NB4 (cell line): ENCODE measurements at regions not wholly inside any gene's neighbourhood (a gene's known extent, or its start where the extent isn't known, plus 50 kb on each side); places are given as distances from the start of the nearest gene placed in this dataset.

ENCODE experiments used
- MAX ChIP-seq: IDR thresholded peaks from 2 replicates; pipeline ENCODE4 v1.6.1; 2011; ENCODE audit warnings: low read depth, low read length
- POLR2A ChIP-seq: IDR thresholded peaks from 2 replicates; pipeline ENCODE4 v1.6.1; 2011; ENCODE audit warnings: mild to moderate bottlenecking; ENCODE audit not compliant: insufficient read length; ENCODE audit errors: extremely low read depth
- TF ChIP-seq, protein P1 (sequence below): IDR thresholded peaks from one replicate; pipeline ENCODE4 v1.5.1; 2012; ENCODE audit warnings: low read depth, low read length

GRCh38 chr11:26043665-26044064, 288.3 kb upstream of the ANO3 start:
- TF ChIP-seq POLR2A (no peak), MAX (no peak)
- TF ChIP-seq, protein P1, sequence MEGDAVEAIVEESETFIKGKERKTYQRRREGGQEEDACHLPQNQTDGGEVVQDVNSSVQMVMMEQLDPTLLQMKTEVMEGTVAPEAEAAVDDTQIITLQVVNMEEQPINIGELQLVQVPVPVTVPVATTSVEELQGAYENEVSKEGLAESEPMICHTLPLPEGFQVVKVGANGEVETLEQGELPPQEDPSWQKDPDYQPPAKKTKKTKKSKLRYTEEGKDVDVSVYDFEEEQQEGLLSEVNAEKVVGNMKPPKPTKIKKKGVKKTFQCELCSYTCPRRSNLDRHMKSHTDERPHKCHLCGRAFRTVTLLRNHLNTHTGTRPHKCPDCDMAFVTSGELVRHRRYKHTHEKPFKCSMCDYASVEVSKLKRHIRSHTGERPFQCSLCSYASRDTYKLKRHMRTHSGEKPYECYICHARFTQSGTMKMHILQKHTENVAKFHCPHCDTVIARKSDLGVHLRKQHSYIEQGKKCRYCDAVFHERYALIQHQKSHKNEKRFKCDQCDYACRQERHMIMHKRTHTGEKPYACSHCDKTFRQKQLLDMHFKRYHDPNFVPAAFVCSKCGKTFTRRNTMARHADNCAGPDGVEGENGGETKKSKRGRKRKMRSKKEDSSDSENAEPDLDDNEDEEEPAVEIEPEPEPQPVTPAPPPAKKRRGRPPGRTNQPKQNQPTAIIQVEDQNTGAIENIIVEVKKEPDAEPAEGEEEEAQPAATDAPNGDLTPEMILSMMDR: no peak
